Amniotic stem cell (primary cell): ENCODE measurements at regions not wholly inside any gene's neighbourhood (a gene's known extent, or its start where the extent isn't known, plus 50 kb on each side); places are given as distances from the start of the nearest gene placed in this dataset.
"Not testable (repeated sequence)": the region's sequence is repeated elsewhere in the genome, so short reads cannot be mapped to it uniquely, and the experiment has no call there.

ENCODE experiments used
- DNase-seq: peaks from one replicate; lab custom pipeline; 2025; lab: John Stamatoyannopoulos, UW

DNA sequence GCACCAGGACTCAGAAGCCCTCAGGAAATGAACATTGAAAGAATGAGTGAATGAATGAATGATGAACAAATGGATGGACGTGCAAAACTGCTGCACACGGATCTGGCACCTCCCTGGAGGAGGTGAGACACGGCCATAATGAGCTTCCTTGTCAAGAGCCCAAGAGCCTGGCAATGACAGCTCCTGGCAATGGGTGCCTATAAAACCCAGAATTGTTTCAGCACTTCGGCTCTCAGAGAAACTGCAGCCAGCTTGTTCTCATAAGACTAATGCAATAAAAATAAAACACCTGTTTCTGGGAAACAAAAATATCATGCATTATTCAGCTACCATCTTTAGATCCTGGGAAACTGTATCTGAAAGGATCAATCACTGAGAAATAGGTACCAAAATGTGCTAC lies 200.5 kb upstream of the SFSWAP start:
- DNase-seq = no peak

DNA sequence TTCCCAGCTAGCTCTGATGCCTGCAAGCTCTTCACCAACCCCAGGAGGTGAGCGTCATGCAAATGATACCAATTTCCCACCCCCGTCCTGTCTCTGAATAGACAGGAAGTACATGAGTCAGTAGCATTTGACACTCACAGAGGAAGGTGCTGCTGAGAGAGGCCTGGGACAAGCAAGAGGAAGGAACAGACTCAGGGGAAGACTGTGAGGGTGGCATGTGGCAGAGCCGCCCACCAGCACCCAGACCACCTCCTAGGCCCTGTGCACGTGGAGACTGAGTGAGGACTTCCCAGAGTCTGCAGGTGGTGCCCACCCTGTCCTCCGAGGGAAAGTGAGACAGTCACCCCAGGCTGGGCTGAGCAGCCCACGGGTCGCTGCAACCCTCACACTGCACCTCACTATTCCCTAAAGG lies 199.5 kb upstream of the SFSWAP start:
- DNase-seq = no peak

DNA sequence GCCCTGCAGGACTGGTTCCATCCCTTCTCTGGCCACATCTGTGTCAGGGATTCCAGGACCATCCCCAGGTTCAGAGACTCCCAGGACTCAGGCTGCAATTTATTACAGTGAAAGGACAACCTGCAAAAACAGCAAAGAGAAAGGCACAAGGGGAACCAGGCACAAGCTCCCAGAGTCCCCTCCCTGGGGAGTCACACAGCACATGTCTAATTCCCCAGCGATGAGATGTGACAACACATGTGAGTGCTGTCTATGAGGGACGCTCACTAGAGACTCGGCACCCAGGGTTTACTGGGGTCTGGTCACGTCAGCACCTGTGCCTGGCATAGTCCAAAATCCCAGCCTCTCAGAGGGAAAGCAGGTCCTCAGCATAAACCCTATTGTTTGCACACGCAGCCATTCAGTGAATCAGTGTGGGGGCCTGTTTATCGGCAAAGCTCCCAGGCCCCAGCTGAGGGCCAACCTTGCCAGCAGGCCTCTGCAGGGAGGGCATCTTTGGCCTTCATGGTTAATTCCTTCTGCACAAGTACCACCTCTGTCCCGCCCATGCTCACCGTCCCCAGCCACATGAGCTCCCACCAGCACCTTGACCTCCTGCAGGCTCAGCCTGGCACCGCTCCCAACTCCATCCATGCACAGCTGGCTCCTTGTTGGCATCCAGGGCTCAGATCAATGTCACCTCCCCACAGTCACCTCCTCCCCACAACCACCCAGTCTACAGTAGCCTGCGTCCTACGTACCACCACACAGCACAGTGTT lies 198.9 kb upstream of the SFSWAP start:
- no peak for DNase-seq

DNA sequence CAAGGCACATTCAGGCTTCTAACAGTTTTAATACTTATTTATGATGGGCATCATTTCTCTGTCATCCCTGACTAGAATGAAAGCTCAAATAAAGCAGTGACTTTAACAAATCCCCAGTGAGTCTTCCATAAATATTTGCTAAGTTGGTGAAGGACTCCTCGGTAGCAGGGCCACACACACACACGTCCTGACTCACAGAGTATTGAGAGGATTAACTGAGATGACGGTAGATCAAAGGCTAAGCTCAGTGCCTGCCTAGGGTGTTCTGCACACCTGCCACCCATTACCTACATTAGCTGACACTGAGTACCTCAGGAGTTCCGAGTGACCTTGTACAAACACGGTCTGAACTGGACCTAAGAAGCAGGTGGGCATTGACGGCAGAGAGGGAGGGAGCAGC lies 197.3 kb upstream of the SFSWAP start:
- no peak for DNase-seq

GRCh38 chr12:131520553-131520952 lies 190.3 kb upstream of the SFSWAP start:
- not testable (repeated sequence) for DNase-seq

GRCh38 chr12:131521326-131521725 lies 189.6 kb upstream of the SFSWAP start:
- DNase-seq = no peak

DNA sequence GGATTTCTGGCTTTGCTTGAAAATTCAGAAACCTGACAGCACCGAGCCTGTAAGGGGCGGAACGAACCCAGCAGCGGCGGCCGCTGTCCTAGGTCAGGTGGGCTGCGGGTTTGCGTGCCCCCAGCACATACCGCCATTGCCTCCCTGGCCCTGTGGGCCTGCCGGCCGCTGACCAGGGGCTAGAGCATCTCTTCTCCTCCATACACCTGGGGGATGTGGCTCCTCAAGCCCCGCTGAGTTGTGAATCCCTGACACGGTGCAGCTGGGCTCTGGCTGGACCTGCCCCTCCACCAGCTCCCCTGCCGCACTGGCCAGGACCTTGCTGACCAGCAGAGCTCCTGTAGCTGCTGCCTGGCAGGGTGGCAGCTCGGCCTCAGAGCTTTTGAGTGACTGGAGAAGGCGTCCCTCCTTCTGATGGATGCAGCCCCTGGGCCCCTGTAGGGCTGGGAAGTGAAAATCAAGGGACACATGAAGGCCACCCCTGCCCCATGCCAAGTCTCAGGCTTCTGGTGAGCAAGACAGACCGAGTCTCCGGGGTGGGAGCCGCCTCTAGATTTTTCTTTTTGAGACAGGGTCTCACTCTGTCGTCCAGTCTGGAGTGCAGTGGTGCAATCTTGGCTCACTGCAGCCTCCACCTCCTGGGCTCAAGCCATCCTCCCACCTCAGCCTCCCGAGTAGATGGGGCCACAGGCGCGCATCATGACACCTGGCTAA lies 184.9 kb upstream of the SFSWAP start:
- no peak for DNase-seq

DNA sequence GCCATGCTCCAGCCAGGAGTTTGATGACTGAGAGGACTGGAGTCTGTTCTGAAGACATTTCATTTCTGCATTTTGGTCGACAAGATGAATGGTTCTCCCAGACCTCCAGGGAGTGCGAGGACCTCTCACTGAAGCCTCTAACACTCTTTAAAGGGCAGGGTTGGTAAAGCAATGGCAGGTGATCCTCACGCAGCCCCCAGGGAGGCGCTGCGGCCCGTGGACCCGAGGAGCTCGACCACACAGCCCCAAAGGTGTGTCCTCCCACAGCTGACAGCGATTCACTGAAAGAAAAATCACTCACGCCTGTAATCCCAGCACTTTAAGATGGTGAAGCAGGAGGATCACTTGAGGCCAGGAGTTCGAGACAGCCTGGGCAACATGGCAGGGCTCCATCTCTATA lies 183.8 kb upstream of the SFSWAP start:
- DNase-seq = no peak

DNA sequence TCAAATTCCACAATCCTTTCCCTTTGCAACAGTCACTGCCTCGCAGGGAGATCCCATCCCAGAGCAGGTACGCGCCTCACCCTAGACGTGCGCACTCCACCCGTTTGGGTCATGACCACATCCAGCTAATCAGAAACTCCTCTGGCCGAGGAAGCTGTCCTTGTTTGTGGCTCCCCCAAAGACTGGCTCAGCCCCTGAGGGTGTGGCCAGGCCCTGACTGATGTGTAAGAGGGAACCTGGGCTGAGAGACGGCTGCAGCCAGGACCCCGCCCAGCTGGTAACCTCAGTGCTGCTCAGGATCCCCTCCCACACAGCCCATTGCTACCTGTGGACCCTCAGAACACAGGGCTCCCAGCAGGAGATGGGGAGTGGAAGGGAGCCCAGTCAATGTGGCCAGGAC lies 183.2 kb upstream of the SFSWAP start:
- DNase-seq = no peak

- no peak for DNase-seq
These were observed 182.7 kb upstream of the SFSWAP start for GRCh38 chr12:131528144-131528543.

DNA sequence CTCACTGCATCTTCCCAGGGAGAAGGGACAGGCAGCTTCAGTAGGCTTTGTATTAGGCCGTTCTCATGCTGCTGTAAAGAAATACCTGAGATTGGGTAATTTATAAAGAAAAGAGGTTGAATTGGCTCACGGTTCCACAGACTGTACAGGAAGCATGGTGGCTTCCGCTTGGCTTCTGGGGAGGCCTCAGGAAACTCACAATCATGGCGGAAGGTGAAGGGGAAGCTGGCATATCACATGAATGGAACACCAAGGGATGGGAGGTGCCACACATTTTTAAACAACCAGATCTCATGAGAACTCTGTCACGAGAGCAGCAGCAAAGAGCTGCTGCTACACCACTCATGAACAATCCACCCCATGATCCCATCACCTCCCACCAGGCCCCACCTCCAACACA lies 182.2 kb upstream of the SFSWAP start:
- no peak for DNase-seq

DNA sequence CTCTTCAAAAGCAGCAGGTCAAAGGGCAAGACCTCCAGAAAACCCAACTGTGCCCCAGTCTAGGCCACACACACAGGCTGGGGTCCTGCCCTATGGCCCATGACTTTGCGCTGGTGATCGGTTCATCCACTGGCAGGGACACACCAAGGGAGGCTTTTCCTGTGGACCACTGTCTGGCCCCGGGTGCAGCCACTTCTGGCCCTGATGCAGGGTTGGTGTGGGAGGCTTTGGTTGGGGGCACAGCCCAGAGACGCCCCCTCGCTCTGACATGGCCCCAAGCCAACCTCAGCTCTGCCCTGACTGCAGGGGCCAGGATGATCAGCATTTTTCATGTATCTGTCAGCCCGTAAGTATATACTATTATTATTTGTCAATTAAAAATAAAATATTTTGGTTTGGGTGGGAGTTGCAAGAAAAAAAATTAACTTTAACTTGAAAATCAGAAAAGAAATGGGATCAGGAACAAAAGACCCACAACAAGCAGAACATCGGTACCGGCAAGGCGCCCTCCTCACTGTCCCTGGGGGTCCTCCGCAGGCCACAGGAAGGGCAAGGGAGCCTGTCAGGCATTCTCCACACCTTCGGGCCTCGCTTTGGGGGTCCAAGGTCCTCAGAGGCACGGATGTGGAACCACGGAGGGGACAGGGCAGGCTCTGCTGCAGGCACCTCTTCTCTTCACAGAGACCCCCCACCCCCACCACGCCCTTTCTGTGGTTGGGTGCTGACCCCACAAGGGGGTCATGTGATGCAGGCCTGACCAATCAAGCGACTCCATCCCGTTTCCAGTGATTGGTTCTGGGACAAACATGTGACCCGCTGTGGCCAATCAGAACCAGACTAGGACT lies 181.5 kb upstream of the SFSWAP start:
- DNase-seq = no peak

DNA sequence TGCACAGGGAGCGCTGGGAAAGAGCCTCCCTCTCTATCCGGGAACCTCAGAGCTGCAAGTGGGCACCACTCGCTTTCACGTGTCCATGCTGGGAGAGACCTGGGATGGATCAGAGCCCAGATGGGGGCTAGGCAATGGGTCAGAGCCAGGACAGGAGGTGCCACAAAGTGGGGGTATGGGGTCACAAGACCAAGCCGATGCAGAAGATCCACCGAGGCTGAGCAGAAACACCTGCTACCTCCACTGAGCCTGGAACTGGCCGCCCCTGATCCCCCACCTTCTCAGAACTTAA lies 180.9 kb upstream of the SFSWAP start:
- no peak for DNase-seq

GRCh38 chr12:131530422-131530821 lies 180.5 kb upstream of the SFSWAP start:
- no peak for DNase-seq

GRCh38 chr12:131533139-131533538 lies 177.8 kb upstream of the SFSWAP start:
- DNase-seq = no peak

DNA sequence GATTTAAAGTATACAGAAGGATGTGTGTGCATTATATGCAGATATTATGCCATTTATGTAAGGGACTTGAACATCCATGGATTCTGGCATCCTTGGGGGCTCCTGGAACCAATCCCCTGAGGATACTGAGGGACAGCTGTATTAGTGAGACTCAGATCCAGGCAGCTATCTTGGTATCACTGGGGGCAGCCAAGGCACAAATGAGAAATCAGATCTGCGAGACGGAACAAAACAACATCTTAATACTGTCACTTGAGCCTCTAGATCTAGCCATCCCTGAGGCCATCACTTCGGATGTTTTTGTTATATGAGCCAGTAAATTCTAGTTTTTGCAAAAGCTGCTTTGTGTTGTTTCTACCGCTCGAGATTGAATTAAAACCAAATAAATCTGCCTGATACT lies 175.1 kb upstream of the SFSWAP start:
- DNase-seq = no peak

DNA sequence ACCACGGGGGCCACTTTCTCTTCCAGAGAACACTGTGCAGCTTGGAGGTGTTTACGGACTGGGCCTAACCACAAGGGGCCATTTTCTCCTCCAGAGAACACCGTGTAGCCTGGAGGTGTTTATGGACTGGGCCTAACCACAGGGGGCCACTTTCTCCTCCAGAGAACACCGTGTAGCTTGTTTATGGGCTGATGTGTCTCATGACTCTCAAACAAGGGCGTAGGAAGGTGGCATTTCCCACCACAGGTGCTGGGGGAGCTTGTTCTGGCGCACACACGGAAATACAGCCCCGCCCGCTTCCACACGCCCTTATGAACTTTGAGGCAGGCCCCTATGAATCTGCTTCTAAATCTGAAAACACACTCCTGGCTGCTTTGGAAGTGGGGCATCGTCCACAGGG lies 174.6 kb upstream of the SFSWAP start:
- DNase-seq = no peak

DNA sequence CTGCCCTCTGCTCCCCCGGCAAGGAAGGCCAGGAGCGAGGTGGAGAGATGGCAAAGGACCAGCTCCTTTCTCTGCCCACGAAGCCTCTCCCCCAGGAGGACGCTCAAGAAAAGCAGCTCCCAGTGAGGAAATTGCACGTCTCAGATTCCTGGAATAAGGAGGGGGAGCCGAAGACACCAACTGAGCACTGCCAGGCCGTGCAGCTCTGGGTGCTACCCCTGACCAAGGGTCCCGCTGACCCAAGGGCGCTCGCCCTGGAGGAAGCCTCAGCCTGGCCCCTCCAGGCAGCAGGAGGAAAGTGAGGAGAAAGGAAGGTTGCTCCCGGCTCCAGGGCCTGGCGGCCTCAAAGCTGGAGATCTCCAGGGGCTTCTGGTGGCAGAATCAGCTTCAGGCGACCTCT lies 174.1 kb upstream of the SFSWAP start:
- no peak for DNase-seq

GRCh38 chr12:131537267-131537958 lies 173.5 kb upstream of the SFSWAP start:
- DNase-seq = no peak

- DNase-seq = no peak
These were observed 171.5 kb upstream of the SFSWAP start for GRCh38 chr12:131539381-131539780.

DNA sequence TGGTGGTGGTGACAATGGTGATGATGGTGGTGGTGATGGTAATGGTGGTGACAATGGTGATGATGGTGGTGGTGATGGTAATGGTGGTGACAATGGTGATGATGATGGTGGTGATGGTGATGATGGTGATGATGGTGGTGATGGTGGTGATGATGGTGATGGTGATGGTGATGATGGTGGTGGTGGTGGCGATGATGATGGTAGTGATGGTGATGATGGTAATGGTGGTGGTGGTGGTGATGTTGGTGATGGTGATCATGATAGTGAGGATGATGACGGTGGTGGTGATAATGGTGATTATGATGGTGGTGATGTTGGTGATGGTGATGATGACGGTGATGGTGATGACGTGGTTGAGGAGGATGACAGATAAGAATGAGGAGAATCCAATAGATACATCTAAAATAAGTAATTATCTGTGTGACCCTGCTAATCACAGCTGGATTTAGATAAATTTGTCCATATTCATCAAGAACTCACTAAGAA lies 170.7 kb upstream of the SFSWAP start:
- DNase-seq = no peak

DNA sequence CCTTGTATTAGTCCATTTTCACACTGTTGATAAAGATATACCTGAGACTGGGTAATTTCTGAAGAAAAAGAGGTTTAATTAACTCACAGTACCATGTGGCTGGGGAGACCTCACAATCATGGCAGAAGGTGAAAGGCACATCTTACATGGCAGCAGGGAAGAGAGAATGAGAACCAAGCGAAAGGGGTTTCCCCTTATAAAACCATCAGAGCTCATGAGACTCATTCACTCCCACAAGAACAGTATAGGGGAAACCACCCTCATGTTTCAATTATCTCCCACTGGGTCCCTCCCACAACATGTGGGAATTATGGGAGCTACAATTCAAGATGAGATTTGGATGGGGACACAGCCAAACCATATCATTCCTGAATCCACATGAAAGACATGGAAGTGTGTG lies 169.4 kb upstream of the SFSWAP start:
- not testable (repeated sequence) for DNase-seq
